ENCODE measurements at regions not wholly inside any gene's neighbourhood (a gene's known extent, or its start where the extent isn't known, plus 50 kb on each side); places are given as distances from the start of the nearest gene placed in this dataset.

DNA sequence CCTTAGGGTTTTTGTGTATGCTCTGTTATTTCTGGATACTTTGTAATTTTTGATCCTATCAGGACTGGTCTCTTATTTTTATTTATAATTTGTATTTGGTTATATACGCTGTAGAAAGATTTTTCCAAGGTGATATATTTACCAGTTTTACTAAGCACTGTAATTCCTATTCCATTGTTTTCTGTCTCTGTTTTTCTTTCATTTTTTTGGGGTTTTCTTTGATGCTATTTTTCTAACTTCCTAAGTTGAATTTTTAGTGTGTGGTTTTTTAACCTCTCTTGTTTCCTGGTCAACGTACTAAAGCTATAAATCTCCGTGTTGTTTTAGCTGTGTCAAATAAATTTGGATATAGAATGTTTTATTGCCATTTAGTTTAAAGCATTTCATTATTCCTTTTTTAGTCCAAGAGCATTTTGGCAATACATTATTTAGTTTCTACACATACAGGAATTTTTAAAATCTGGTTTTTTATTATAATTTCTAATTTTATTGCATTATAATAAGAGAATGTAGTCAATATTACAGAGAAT is 128.1 kb upstream of the THRB start:
- TF ChIP-seq, protein P1, sequence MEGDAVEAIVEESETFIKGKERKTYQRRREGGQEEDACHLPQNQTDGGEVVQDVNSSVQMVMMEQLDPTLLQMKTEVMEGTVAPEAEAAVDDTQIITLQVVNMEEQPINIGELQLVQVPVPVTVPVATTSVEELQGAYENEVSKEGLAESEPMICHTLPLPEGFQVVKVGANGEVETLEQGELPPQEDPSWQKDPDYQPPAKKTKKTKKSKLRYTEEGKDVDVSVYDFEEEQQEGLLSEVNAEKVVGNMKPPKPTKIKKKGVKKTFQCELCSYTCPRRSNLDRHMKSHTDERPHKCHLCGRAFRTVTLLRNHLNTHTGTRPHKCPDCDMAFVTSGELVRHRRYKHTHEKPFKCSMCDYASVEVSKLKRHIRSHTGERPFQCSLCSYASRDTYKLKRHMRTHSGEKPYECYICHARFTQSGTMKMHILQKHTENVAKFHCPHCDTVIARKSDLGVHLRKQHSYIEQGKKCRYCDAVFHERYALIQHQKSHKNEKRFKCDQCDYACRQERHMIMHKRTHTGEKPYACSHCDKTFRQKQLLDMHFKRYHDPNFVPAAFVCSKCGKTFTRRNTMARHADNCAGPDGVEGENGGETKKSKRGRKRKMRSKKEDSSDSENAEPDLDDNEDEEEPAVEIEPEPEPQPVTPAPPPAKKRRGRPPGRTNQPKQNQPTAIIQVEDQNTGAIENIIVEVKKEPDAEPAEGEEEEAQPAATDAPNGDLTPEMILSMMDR (conservative IDR thresholded peaks at IDR 0.05; ENCODE audit: low read depth, low read length) = no peak
- H3K4me3 ChIP-seq (ENCODE audit: low read depth, low read length) = no peak overlapping the region
- no peak for DNase-seq (ENCODE audit: low read depth)

DNA sequence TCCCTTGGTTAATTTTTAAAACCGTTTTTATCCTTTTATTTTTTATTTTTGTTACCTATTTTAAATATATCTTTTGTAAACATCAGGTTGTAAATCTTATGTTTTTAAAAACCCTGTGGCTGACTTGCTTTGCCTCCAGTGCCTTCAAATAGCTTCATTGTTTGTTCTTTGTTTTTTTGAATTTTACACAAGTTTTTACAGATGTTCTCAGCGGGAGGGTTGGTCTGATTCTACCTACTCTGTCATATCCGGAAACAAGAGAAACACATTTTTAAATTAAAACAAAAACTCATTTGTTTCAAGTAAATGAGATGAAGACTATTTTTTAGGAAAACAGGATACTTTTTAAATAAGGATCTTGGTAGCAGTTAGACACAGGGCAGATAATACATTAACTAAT is 129.0 kb upstream of the THRB start:
- no peak overlapping the region for H3K4me3 ChIP-seq (ENCODE audit: low read depth, low read length)
- TF ChIP-seq, protein P1 (conservative IDR thresholded peaks at IDR 0.05; ENCODE audit: low read depth, low read length) = no peak
- no peak for DNase-seq (ENCODE audit: low read depth)

DNA sequence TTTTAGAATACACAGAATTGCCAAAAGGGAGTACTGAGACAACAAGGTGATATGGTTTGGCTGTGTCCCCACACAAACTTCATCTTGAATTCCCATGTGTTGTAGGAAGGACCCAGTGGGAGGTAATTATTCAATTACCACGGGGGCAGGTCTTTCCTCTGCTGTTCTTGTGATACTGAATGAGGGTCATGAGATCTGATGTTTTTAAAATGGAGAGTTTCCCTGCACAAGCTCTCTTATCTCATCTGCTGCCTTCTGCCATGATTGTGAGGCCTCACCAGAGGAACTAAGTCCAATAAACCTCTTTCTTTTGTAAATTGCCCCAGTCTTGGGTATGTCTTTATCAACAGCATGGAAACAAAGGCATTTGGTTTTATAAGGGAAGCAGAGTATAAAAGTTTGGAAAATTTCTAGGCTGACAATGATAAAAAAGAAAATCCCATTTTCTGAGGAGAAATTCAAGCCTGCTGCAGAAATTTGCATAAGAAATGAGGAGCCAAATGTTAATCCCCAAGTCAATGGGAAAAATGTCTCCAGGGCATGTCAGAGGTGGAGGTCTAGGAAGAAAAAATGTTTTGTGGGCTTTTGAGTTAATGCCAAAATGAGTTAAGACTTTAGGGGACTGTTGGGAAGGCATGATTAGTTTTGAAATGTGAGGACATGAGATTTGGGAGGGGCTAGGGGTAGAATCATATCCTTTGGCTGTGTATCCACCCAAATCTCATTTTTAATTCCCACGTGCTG is 130.5 kb upstream of the THRB start:
- H3K4me3 ChIP-seq (ENCODE audit: low read depth, low read length) = no peak overlapping the region
- TF ChIP-seq, protein P1 (conservative IDR thresholded peaks at IDR 0.05; ENCODE audit: low read depth, low read length) = no peak
- no peak for DNase-seq (ENCODE audit: low read depth)

DNA sequence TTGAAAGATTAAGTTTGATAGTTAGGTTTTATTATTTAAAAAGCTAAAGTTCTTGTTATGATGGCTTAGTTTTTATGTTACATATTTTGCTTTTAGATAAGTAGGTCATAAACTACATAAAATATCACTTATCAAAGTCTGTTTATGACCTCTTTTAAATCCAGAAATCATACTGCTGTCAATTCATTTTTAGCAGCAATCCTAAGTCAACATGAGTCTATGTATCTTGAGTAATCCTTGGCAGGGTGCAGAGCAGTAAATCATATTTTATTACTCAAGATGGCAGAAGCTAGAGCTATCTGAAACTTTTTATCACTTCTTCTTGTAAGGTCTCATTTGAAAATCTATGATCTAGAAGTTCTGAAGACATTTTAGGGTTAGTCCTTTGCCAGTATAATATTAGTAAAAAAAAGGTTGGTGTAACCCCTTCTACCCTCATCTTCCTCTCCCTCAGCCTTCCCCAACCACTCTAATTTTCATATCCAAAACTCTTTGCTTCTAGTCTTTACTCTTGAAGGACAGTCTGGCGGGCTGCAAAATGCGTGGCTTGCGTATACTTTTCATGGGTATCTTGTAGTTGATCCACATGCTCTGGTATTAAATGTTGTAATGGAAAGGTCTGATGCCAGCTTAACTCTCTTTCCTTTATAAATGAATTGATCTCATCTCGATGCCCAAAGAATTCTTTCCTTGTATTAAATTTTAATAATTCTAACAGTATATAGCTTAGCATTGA is 134.0 kb upstream of the THRB start:
- DNase-seq (ENCODE audit: low read depth) = no peak
- TF ChIP-seq, protein P1 (conservative IDR thresholded peaks at IDR 0.05; ENCODE audit: low read depth, low read length) = no peak
- H3K4me3 ChIP-seq (ENCODE audit: low read depth, low read length) = no peak overlapping the region

DNA sequence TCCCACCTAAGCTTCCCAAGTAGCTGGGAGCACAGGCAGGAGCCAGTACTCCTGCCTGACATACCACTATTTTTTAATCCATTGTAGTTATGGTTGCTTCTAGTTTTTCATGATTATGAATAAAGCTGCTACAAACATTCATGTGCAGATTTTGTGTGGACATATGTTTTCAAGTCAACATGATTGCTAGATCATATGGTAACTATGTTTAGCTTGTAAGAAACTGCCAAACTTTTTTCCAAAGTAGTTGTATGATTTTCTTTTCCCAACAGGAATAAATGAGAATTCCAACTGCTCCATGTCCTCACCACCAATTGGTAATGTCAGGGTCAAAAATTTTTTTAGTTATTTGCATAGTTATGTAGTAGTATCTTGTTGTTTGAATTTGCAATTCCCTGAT is 136.8 kb upstream of the THRB start:
- TF ChIP-seq, protein P1 (conservative IDR thresholded peaks at IDR 0.05; ENCODE audit: low read depth, low read length) = no peak
- DNase-seq (ENCODE audit: low read depth) = no peak
- H3K4me3 ChIP-seq (ENCODE audit: low read depth, low read length) = no peak overlapping the region

DNA sequence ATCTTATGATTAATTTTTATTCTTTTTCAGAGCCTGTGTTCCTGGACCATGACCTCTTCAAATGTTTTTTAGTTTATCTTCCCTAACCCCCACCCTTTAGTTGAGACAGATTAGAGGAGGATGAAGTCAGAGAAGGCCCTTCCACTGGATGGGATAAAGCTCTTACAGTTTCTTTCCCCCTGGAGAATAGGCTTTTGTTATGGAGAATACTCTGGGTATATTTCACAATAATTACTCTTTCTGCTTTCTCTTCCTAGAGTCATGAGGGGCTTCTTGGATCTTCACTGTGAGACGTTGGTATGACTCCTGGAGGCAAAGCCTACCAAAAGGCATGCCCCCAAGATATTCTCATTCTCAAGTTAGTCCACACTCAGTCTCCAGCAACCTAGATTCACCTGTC is 144.4 kb upstream of the THRB start:
- no peak for DNase-seq (ENCODE audit: low read depth)
- TF ChIP-seq, protein P1 (conservative IDR thresholded peaks at IDR 0.05; ENCODE audit: low read depth, low read length) = no peak
- H3K4me3 ChIP-seq (ENCODE audit: low read depth, low read length) = no peak overlapping the region

All from epithelial cell of proximal tubule (primary cell).